Astrocyte of the spinal cord (primary cell): ENCODE measurements at regions not wholly inside any gene's neighbourhood (a gene's known extent, or its start where the extent isn't known, plus 50 kb on each side); places are given as distances from the start of the nearest gene placed in this dataset.

ENCODE experiments used
- DNase-seq: peaks from one replicate; pipeline ENCODE4 v3.0.0; 2011; ENCODE audit warnings: low read depth, low spot score
- H3K4me3 ChIP-seq: 2 replicates; pipeline ENCODE4 v1.5.1; 2011; ENCODE audit warnings: low read depth, mild to moderate bottlenecking, low read length, moderate library complexity
- in situ Hi-C: cut with HindIII; loops from 2 replicates; pipeline ENCODE4 v1.10.0; 2017; ENCODE audit warnings: low sequenced_read_pairs
- TF ChIP-seq, protein P1 (sequence below): IDR thresholded peaks from 2 replicates; pipeline ENCODE4 v1.5.1; 2012; ENCODE audit warnings: low read depth, mild to moderate bottlenecking, low read length, inconsistent platforms

DNA sequence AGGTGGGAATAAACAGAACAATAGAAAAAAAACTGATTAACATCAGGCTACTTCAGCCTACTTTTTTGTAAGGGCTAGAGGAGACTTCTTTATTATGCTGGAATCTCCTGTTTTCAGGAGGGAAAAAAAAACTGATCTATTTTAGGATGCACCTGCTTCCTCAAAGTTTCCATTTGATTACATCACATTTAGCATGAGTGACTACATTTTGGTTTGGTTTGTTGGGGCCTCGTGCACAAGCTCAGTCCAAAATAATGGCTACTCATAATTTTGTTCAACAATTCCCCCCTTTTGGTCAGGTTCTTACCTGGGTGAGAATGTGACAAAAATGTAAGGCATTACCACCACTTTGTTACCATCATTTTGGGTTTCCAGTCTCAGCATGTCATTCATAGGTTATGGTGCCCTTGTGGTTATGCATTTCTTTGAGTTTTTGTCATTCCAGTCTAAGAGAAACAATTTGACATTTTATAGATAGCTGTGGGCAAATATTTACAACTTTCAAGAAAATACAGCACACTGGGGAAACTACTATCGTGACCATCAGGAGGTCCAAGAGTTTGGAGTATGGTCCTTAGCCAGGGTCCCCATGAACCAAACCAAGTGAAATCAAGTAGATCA, 93.6 kb upstream of the ATP11B start:
- in situ Hi-C loops: no loop called here
- no peak for DNase-seq
- TF ChIP-seq, protein P1, sequence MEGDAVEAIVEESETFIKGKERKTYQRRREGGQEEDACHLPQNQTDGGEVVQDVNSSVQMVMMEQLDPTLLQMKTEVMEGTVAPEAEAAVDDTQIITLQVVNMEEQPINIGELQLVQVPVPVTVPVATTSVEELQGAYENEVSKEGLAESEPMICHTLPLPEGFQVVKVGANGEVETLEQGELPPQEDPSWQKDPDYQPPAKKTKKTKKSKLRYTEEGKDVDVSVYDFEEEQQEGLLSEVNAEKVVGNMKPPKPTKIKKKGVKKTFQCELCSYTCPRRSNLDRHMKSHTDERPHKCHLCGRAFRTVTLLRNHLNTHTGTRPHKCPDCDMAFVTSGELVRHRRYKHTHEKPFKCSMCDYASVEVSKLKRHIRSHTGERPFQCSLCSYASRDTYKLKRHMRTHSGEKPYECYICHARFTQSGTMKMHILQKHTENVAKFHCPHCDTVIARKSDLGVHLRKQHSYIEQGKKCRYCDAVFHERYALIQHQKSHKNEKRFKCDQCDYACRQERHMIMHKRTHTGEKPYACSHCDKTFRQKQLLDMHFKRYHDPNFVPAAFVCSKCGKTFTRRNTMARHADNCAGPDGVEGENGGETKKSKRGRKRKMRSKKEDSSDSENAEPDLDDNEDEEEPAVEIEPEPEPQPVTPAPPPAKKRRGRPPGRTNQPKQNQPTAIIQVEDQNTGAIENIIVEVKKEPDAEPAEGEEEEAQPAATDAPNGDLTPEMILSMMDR: no peak
- no peak overlapping the region for H3K4me3 ChIP-seq

DNA sequence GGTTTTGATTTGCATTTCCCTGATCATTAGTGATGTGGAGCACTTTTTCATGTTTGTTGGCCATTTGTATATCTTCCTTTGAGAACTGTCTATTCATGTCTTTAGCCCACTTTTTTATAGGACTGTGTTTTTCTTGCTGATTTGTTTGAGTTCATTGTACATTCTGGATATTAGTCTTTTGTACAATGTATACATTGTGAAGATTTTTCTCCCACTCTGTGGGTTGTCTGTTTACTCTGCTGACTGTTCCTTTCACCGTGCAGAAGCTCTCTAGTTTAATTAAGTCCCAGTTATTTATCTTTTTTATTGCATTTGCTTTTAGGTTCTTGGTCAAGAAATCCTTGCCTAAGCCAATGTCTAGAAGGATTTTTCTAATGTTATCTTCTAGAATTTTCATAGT, 91.1 kb upstream of the ATP11B start:
- TF ChIP-seq, protein P1: no peak
- in situ Hi-C loops: no loop called here
- no peak for DNase-seq
- H3K4me3 ChIP-seq: no peak overlapping the region

DNA sequence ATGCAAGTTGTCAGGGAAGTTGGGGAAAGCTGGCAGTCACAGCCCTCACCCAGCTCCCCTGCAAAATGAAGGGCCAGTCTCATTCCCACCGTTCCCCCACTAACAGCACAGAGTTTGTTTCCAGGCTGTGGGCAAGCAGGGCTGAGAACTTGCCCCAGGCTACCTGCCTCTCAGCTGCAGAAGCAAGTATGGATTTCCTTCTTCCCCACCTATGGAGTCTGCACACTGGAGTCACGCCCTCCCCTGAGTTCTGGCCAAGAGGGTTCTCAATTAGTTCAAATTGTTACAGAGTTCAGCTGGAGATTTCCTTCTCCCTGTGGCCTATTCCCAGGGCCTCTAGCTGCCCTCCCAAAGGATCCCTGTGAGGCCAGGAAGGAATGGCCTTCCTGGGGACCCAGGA, 90.1 kb upstream of the ATP11B start:
- H3K4me3 ChIP-seq: no peak overlapping the region
- TF ChIP-seq, protein P1: no peak
- in situ Hi-C loops: no loop called here
- no peak for DNase-seq

DNA sequence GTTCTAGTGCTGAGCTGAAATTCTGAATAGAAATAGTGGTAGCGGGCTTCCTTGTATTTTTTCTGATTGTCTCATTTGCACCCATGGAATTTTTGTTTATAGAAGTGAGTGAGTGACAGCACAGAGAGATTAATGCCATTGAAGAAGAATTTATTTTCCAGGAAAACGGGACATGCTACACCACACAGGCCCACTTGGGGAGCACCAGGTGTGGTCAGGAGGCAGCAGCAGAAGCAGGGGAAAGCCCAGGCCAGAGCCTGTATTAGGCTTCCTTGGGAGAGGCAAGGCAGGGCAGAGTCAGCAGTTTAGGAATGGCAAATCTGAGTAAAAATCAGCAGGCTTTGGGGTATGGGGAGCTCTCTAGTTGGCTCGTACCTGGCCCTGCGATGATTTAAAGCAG, 88.4 kb upstream of the ATP11B start:
- TF ChIP-seq, protein P1: no peak
- DNase-seq: no peak
- in situ Hi-C loops: no loop called here

DNA sequence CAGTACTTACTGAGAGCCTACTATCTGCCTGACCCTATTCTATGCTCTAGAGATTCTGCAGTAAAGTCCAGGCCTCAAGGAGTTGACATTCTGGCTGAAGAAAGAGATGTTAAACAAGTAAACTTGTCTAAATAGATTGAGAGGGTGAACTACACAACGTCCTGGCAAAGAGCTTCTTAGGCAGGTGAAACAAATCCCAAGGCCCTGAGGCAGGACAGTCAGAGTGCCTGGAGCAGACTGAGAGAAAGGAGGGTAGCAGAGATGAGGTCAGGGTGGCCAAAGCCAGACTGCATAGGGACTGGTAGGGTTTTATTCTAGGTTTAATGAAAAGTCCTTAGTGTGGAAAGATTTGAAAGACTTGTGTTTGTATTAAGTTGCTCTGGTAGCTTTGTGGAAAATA, 84.5 kb upstream of the ATP11B start:
- in situ Hi-C loops: no loop called here

More for the DNA sequence above, 88.4 kb upstream of the ATP11B start:
- H3K4me3 ChIP-seq: no peak overlapping the region

DNA sequence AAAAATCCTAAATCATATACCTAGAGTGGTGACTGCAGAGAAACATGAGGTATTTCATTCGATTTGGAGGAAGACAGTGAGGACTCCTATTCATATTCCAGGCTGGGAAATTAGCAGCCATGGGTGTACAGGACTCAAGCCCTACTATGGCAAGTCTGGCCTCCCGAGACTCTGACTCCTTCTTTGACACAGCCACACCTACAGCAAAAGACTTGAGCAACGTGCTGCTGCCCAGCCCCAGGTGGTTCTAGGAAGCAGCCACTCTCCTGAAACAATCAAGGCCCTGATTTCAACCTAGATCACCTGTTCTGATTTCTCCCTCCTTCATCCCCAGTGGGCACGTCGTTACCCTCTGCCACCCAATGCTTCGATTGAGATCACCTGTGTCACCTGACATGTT, 84.0 kb upstream of the ATP11B start:
- in situ Hi-C loops: no loop called here
- no peak overlapping the region for H3K4me3 ChIP-seq
- TF ChIP-seq, protein P1: no peak
- DNase-seq: no peak

More for the DNA sequence above, 84.5 kb upstream of the ATP11B start:
- no peak overlapping the region for H3K4me3 ChIP-seq
- TF ChIP-seq, protein P1: no peak
- DNase-seq: no peak

DNA sequence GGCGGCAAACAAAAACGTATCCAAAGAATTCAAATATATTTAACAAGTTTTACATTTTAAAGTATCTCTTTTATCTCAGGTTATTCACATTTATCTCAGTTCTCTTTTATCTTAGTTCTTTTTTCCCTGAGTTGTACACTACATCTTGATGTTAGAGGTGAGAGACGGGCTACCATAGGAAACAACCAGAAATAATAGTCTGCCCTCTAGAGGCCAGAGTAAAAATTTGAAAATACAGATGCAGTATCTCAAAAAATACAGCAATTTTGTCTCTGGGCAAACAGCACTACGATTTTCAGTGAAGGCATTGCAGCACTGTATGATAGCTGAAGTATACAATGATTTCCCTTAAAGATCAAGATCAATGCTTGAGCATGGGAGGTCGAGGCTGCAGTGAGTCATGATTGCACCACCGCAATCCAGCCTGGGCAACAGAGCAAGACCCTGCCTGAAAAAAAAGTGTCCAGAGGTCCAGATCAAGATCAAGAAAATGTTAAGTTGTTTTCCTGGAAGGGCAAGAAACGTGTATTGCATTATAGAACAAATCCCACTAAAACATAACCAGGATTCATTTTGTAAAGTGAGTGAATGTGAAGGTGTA, 82.6 kb upstream of the ATP11B start:
- TF ChIP-seq, protein P1: peak; percentile 66
- H3K4me3 ChIP-seq: no peak overlapping the region
- in situ Hi-C loops: no loop called here
- DNase-seq: peak; percentile 23
